Bronchial epithelial cell (primary cell): ENCODE measurements at regions not wholly inside any gene's neighbourhood (a gene's known extent, or its start where the extent isn't known, plus 50 kb on each side); places are given as distances from the start of the nearest gene placed in this dataset.

Experiments
- DNase-seq: peaks from one replicate; pipeline ENCODE4 v3.0.0-alpha.2; 2010; ENCODE audit warnings: low read depth
- FAIRE-seq: peaks from 2 replicates; lab custom pipeline; 2011; peaks lifted over from hg19 to GRCh38; lab: Jason Lieb, UNC
- H3K27me3 ChIP-seq: 2 replicates; pipeline ENCODE4 v1.5.1; 2011; ENCODE audit warnings: low read length; ENCODE audit not compliant: control insufficient read depth, insufficient read depth
- H3K36me3 ChIP-seq: 2 replicates; pipeline ENCODE4 v1.5.1; 2011; ENCODE audit warnings: low read length; ENCODE audit not compliant: control insufficient read depth, insufficient read depth
- H3K4me3 ChIP-seq: 2 replicates; pipeline ENCODE4 v1.5.1; 2011; ENCODE audit warnings: mild to moderate bottlenecking, low read depth, low read length, control low read depth
- TF ChIP-seq, protein P1 (sequence below): IDR thresholded peaks from 2 replicates; pipeline ENCODE4 v1.5.1; 2011; ENCODE audit warnings: mild to moderate bottlenecking, moderate library complexity, low read length, control low read depth, inconsistent platforms; ENCODE audit not compliant: insufficient read depth, severe bottlenecking

DNA sequence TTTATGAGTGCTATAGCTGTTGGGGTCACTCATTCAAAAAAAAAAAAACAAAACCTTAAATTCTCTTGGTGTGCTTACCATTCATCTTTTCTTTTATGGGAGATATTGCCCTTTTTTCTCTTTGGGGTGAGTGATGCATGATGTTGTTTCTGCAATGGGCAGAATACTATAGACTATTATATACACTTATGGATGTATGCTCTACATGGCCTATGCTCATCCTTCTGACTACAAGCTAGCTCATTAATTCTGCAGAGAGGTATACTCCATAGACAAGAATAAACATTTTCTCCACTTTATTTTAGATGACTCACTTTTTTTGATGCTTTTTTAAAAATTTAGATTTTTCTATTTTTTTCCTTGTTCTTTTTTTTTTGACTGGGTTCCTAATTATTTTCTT lies 160.3 kb upstream of the ANK2 start:
- TF ChIP-seq, protein P1, sequence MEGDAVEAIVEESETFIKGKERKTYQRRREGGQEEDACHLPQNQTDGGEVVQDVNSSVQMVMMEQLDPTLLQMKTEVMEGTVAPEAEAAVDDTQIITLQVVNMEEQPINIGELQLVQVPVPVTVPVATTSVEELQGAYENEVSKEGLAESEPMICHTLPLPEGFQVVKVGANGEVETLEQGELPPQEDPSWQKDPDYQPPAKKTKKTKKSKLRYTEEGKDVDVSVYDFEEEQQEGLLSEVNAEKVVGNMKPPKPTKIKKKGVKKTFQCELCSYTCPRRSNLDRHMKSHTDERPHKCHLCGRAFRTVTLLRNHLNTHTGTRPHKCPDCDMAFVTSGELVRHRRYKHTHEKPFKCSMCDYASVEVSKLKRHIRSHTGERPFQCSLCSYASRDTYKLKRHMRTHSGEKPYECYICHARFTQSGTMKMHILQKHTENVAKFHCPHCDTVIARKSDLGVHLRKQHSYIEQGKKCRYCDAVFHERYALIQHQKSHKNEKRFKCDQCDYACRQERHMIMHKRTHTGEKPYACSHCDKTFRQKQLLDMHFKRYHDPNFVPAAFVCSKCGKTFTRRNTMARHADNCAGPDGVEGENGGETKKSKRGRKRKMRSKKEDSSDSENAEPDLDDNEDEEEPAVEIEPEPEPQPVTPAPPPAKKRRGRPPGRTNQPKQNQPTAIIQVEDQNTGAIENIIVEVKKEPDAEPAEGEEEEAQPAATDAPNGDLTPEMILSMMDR = no peak
- Histone ChIP-seq H3K36me3 (no peaks in the 10 kb centered on the region), H3K4me3 (no peak overlapping the region), H3K27me3 (no peaks in the 10 kb centered on the region)
- FAIRE-seq (no peak), DNase-seq (no peak)

- no peak for FAIRE-seq
- DNase-seq = peak; percentile 17
These were observed 159.6 kb upstream of the ANK2 start for GRCh38 chr4:112889619-112890527.

DNA sequence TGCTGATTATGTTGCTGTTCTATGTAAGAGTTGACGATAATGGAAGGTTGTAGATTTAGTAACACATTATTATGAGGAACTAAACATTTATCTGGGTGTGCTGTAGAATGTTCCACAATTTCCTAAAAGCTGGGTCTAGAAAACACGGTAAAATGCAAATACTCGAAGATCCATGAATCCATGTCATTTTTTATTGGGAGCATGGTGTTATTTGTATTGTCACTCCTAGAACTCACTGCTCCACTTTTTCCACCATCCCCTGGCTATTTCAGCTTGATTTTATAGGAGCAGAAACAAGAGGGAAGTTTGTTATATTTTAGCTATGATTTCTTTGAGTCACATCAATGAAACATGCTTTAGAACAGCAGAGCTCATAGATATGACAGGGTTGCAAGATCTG lies 155.0 kb upstream of the ANK2 start:
- no peak overlapping the region for H3K4me3 ChIP-seq
- FAIRE-seq = no peak

More at GRCh38 chr4:112889619-112890527, 159.6 kb upstream of the ANK2 start:
- no peaks in the 10 kb centered on the region for H3K27me3 ChIP-seq
- H3K36me3 ChIP-seq = no peaks in the 10 kb centered on the region
- TF ChIP-seq, protein P1 = no peak
- H3K4me3 ChIP-seq = no peak overlapping the region

DNA sequence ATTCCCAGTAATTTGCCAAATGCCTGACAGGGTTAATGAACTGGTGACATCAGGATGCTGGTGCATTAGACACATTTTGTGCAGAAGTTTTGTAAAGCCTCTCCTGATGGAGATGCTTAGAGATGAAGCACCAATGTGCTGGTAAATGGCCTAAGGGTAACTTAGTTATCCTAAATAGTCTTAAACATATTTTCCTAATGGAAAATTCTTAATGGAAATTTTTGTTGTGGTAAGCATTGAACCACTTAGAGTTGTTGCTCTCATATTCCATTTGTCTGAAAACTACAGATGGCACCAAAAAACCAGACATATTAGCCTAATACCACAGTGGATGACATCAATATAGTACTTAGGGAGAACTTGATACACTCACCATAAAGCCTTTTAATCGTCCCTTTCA lies 154.5 kb upstream of the ANK2 start:
- Histone ChIP-seq H3K4me3 (no peak overlapping the region), H3K27me3 (no peaks in the 10 kb centered on the region)
- FAIRE-seq = no peak

More for the DNA sequence above, 155.0 kb upstream of the ANK2 start:
- TF ChIP-seq, protein P1 = no peak
- DNase-seq = no peak
- no peaks in the 10 kb centered on the region for H3K36me3 ChIP-seq
- H3K27me3 ChIP-seq = no peaks in the 10 kb centered on the region

DNA sequence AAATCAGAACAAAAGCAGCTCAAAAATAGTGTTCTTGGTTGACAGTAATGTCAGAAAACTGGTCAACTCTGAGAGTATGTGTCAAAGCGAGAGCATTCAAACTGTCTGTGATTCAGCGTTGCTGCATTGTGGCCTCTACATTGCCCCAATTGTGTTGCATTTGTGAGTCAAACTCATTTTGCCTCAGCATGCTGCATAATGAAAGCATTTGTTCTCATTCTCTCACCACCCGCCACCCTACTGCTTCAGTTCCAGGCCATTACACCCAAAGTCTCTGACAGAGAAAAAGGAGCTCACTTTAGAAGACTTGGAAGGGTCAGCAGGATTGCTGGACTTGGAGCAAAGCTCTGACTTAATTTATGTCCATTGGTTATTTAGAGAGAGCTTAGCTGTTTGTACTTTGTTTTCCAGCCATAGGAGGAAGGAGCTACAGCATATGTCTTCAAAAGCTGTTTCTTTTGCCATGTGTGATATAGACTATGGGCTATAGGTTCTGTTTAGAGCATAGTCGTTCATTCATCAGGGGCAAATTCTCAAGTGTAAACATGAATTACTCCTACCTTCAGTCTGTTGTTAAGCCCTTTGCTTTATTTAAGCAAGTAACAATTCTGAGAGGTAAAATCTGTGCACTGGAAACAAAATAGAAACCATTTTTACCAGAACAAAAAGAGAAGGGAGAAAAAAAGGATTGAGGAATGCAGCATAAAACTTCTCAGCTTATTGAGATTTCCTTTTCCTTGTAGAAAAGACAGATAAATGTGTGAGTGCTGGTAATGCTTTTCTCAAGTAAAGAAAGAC lies 153.4 kb upstream of the ANK2 start:
- Histone ChIP-seq H3K4me3 (no peak overlapping the region), H3K36me3 (no peaks in the 10 kb centered on the region), H3K27me3 (no peaks in the 10 kb centered on the region)
- no peak for FAIRE-seq
- DNase-seq = peak; percentile 22
- TF ChIP-seq, protein P1 = no peak

More for the DNA sequence above, 154.5 kb upstream of the ANK2 start:
- DNase-seq = no peak
- H3K36me3 ChIP-seq = no peaks in the 10 kb centered on the region
- TF ChIP-seq, protein P1 = no peak
